Eye (tissue), 1 donor: ENCODE measurements at regions not wholly inside any gene's neighbourhood (a gene's known extent, or its start where the extent isn't known, plus 50 kb on each side); places are given as distances from the start of the nearest gene placed in this dataset.
"Not testable (repeated sequence)": the region's sequence is repeated elsewhere in the genome, so short reads cannot be mapped to it uniquely, and the experiment has no call there.

ENCODE experiments used
- DNase-seq: peaks from one replicate; pipeline ENCODE4 v3.0.0-alpha.2; 2015

DNA sequence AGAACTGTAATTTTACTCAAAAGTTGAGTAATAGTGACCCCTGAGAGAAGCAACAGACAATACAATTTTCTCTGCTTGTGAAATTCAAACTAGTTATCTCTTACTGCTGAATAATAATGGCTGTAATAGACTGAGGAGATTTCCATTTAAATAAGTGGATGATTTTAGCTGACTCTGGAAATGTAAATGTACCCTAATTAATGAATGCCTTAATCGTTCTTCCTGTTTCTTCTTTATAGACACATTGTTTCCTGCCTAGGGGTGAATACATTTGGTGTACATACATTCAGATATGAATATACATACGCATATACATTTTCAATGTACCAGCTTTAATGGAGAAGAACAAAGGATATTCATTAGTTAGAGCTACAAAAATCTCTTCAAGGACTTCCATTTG is 611.9 kb downstream of the TFAP2B start:
- DNase-seq = no peak

GRCh38 chr6:51432481-51432880 is 613.8 kb downstream of the TFAP2B start:
- DNase-seq = no peak

- no peak for DNase-seq
Measured at GRCh38 chr6:51450248-51450957, 631.7 kb downstream of the TFAP2B start.

- no peak for DNase-seq
Measured at GRCh38 chr6:51450958-51451357, 632.3 kb downstream of the TFAP2B start.

GRCh38 chr6:51456282-51456681 is 631.1 kb downstream of the PKHD1 start:
- DNase-seq = no peak

DNA sequence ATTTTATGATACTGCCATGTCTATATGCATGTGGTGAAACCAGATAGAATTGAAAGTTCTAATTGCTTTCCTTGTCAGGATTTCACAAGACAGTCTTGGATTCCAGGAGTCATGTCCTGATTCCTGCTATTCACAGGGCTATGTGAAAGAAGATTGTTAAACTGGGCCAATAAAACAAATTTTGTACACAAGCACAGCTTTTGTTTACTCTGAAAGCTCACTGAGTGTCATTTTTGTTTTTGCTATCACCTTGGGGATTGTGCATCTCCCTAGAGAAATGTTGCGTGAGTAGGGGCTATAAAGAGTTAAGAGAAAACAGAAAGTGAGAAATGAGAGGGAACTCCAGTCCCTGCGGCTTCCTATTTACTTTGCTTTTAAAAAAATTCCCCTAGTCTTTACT is 627.5 kb downstream of the PKHD1 start:
- DNase-seq = no peak

- no peak for DNase-seq
Measured at GRCh38 chr6:51462896-51463295, 624.5 kb downstream of the PKHD1 start.

DNA sequence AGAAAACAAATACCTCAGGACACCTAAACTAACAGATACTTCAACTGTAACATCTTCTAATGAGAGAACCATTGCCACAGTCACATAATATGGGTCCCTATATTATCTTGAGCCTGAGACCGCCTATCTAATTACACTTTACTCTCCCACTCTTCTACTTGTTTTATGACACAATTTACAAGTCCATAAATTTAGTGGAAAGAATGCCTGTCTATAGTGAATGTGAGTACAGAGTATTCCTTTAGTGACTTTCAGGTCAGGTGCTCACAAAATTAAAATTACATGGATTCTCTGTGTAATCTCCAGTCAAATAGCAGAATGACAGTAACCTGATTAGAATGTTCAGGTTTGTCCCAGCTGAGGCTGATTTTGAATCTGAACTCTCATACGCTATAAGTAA is 624.1 kb downstream of the PKHD1 start:
- DNase-seq = no peak

- DNase-seq = no peak
Measured at GRCh38 chr6:51464956-51465355, 622.5 kb downstream of the PKHD1 start.

DNA sequence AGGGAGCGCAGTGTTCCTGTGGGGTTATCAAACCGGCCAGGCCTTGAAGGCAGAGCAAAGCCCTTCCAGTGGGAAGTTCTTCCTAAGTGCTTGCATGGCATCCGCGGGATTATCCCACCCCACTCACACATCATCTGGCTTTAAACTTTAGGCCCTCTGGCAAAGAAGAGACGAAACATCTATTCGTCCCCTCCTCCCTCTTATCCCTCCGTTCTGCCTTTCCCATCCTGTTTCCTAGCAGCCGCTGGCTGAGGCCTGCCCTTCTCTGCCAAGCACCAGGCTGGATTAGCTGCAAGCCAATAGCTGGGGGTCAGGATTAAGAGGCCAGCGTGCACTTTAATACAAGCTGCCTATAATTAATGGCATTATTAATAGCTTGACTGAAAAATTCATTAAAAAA is 621.0 kb downstream of the PKHD1 start:
- DNase-seq = peak; percentile 42

- peak; percentile 23 for DNase-seq
Measured at GRCh38 chr6:51467231-51467952, 620.0 kb downstream of the PKHD1 start.

- DNase-seq = no peak
Measured at GRCh38 chr6:51468704-51469103, 618.7 kb downstream of the PKHD1 start.

- DNase-seq = no peak
Measured at GRCh38 chr6:51472745-51473487, 614.5 kb downstream of the PKHD1 start.

GRCh38 chr6:51474022-51474975 is 613.1 kb downstream of the PKHD1 start:
- DNase-seq = peak; percentile 52

DNA sequence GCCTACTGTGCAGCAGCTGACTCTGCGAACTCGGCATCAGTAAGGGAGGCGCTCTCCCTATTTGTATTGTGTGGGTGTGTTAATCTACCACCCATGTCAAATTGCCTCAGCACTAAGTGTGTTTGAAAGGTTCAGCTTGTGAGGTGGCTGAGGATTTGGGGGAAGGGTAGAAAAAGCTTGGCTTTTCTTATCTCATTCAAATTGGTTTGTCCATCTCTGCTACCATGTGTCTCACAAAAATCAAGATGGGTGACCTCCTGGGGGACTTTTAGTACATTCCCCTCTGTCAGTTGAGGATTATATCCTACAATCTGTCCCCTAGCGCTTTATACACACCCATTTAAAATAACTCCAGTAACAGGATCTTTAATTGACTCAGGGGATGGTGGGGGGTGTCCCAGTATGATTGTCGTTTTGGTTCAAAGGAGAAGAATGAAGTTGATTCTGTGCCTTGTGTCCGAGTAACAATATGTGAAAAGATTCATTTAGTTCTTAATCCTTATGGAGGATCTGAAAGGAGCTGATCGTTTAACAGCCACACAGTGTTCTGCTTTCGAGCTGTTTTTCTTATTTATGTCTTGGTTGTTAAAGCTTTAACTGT is 609.6 kb downstream of the PKHD1 start:
- no peak for DNase-seq

- no peak for DNase-seq
Measured at GRCh38 chr6:51479296-51479695, 608.1 kb downstream of the PKHD1 start.

DNA sequence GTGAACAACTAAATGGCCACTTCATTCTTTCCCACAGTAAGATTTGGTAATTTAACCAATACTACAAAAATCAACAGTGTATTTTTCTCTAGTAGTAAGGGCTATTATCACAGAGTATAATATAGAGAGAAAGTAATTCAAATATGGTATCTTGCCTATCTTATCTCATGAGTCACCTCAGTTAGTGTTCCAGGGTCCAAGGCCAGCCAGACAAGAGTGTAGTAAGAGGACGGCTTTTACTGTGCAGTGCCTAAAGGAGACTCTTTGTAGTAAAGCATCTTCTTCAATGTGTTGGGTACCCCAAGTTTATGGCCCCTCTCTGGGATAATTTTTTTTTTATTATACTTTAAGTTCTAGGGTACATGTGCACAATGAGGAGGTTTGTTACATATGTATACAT is 607.4 kb downstream of the PKHD1 start:
- DNase-seq = no peak

- not testable (repeated sequence) for DNase-seq
Measured at GRCh38 chr6:51485869-51486268, 601.5 kb downstream of the PKHD1 start.

DNA sequence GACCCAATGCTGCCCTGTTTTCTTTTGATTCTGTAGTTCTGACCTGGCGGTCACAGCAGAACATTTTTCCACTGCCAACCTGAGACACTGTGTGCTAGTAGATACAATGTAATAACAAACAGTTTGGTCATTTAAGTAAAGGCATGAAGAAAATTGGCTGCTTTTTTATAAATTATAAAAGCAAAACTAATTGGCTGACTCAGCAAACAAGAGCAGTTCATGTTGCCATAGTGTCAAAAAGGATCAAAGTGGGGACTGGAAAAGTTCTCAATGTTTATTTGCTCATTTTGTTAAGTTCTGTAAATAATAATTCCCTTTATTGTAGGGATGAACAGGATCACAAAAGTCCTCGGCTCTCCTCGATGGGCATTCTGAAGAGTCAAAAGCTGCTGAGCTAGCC is 599.5 kb downstream of the PKHD1 start:
- DNase-seq = no peak

DNA sequence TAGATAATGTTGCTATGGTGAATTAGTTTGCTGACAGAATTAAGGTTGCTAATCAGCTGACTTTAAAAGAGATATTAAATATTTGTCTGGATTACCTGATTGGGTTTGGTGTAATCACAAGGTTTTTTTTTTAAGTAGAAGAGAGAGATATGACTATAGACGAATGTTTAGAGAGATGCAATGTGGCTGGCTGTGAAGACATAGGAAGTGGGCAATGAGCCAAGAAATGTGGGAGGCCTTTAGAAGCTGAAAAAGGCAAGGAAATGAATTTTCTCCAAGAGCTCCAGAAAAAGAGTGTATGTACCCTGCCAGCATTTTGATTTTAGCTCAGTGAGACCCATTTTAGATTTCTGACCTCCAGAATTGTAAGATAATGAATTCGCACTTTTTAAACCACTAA is 598.3 kb downstream of the PKHD1 start:
- peak; percentile 3 for DNase-seq

DNA sequence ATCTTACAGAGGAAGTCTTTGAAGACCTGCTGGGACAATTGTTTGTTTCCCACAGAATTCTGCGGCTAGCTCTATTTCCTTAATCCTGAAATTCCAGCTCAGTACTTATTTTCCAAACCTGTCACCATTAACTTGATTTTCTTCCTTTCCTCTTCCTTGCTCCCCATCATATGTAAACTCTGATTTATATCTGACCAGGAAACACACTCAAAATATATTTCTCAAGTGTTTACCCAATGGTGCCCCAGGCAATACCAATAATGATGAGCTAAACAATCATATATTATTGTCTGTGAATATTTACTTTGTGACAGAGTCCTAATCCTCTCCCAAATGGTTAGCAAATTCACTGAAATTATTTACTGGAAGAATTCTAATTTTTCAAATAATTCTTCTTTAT is 597.3 kb downstream of the PKHD1 start:
- no peak for DNase-seq

DNA sequence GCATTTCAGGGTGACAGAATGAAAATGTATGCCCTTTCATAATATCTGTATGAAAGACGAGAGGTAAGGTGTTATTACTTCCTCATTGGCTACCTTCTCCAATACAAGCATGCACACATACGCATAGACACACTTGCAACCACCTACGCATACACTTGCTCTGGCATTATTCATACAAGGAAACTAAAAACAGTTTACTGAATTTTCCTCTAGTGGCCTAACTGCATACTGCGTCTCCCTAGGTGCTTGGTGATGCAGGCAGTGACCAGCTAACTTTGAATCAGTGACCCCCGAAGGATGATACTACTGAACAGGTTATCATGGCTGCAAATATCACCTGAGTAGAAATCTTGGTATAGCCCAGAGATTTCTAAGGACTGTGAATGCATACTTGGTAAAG is 593.1 kb downstream of the PKHD1 start:
- peak; percentile 3 for DNase-seq
